HG03575 (cell line): ENCODE measurements at regions not wholly inside any gene's neighbourhood (a gene's known extent, or its start where the extent isn't known, plus 50 kb on each side); places are given as distances from the start of the nearest gene placed in this dataset.

Experiments
- ATAC-seq: cut with Tn5 transposase; IDR thresholded peaks from one replicate; pipeline ENCODE4 v1.9.1; 2021; ENCODE audit not compliant: unreplicated experiment, insufficient number of reproducible peaks, low FRiP score; ENCODE audit errors: extremely low read depth

- ATAC-seq, result no peak
Observed at GRCh38 chr4:126592088-126592487, 1040.7 kb upstream of the INTU start.

DNA sequence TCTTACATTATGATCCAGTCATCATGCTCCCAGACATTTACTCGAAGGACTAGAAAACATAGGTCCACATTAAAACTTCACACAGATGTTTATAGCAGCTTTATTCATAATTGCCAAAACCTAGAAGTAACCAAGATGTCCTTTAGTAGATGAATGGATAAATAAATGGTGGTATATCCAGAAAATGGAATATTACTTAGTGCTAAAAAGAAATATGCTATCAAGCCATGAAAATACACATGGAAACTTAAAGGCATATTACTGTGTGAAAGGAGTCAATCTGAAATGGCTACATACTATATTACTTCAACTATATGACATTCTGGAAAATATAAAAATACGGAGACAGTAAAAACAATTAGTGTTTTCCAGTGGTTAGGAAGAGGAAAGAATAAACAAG is 1039.1 kb upstream of the INTU start:
- ATAC-seq, result no peak

- ATAC-seq, result no peak
Observed at GRCh38 chr4:126595643-126596042, 1037.1 kb upstream of the INTU start.

DNA sequence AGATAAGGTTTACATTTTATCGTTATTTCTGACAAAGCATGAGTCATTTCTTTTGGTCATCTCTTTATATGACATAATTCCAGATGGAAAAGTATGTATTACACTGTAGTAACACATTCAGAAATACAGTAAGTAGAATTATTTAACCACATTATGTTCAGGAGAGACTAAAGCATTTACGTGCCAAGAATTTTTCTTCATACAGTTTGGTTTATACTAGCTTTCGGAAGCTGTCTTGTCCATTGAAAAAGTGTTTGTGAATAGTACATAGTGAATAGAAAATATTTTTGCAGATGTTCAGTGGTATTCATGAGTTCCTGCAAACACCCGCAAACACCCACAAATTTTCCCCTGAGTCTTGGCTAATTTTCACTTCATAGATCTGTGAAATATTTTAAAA is 1033.0 kb upstream of the INTU start:
- ATAC-seq, result no peak

GRCh38 chr4:126603210-126603609 is 1029.5 kb upstream of the INTU start:
- no peak for ATAC-seq

GRCh38 chr4:126603825-126604224 is 1028.9 kb upstream of the INTU start:
- ATAC-seq, result no peak

- no peak for ATAC-seq
Observed at GRCh38 chr4:126604268-126604867, 1028.4 kb upstream of the INTU start.

GRCh38 chr4:126610933-126611332 is 1021.8 kb upstream of the INTU start:
- no peak for ATAC-seq

DNA sequence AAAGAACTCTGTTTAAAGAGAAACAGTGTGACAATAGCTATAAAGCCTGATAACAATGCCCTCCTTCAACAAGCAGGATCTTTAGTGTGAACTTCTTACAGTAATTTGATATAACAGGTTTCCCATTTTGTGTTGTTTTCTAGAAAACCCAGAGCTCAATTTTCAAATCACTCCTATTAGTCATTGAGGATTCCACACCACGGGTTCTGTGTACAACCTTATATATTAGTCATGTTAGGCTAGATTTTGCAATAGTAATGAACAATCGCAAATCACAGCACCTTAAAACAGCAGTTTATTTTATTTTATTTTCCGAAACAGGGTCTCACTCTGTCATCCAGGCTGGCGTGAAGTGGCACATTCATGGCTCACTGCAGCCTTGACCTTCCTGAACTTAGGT is 1020.9 kb upstream of the INTU start:
- no peak for ATAC-seq

DNA sequence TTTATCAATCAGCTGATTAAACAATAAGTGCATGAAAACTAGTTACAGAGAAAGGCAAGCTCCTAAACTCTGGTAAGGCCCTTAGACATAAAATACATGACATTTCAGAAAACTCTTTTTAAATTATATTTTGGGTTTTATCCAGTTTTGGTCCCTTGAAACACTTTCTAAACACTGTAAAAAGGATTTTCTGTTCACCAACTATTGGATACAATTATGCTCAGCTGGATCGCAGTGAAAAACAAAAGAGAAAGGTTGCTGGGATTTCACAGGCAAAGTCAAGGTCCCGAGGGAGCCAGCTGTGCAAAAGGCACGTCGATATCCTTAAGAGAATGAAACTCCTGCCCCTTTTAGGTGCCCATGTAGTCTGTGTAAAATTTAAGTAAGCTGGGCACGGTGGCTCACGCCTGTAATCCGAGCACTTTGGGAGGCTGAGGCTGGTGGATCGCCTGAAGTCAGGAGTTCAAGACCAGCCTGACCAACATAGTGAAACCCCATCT is 1018.4 kb upstream of the INTU start:
- no peak for ATAC-seq

GRCh38 chr4:126616795-126617194 is 1016.0 kb upstream of the INTU start:
- ATAC-seq, result no peak

DNA sequence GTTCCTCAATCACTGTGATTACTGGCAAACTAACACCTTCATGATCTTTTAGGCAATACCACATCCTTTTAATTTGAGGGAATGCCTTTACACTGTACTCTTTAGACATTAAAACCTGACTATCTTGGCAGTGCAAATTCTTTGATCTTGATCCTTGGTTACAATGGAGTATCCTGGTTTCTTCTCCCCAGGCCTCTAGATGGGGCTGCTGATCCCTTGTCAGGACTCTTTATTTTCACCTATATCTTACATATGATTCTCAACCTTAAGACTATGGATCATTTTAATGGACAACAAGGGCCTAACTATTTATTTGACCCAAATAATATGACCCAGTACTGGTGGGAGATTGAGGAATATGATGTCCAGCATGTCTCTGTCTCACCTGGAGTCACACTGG is 1005.5 kb upstream of the INTU start:
- no peak for ATAC-seq

- no peak for ATAC-seq
Observed at GRCh38 chr4:126628933-126629332, 1003.8 kb upstream of the INTU start.

- ATAC-seq, result no peak
Observed at GRCh38 chr4:126630230-126630629, 1002.5 kb upstream of the INTU start.

- no peak for ATAC-seq
Observed at GRCh38 chr4:126633306-126633705, 999.5 kb upstream of the INTU start.

- no peak for ATAC-seq
Observed at GRCh38 chr4:126637706-126638105, 995.1 kb upstream of the INTU start.

GRCh38 chr4:126647320-126647719 is 985.4 kb upstream of the INTU start:
- no peak for ATAC-seq

- no peak for ATAC-seq
Observed at GRCh38 chr4:126647756-126648397, 984.9 kb upstream of the INTU start.

- no peak for ATAC-seq
Observed at GRCh38 chr4:126658411-126658810, 974.3 kb upstream of the INTU start.

DNA sequence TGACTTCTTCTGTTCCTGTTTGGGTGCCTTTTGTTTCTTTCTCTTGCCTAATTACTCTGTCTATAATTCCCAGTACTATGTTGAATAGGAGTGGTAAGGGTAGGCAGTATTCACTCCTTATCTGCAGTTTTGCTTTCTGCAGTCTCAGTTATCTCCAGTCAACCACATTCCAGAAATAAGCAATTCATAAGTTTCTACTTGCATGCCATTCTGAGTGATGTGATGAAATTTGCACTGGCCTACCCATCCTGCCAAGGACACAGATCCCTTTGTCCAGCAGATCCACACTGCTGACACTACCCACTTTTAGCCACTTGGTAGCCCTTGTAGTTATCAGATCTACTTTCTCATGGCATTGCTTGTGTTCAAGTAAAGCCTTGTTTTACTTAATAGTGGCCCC is 971.6 kb upstream of the INTU start:
- ATAC-seq, result no peak

- ATAC-seq, result no peak
Observed at GRCh38 chr4:126664839-126665238, 967.9 kb upstream of the INTU start.
